A673 (cell line): ENCODE measurements at regions not wholly inside any gene's neighbourhood (a gene's known extent, or its start where the extent isn't known, plus 50 kb on each side); places are given as distances from the start of the nearest gene placed in this dataset.

Source experiments
- BruUV-seq: library from RNA; stranded (reverse); fragments of 400-500 nt; replicated peaks from 2 replicates; lab custom pipeline; 2021; lab: Mats Ljungman, UMichigan
- CTCF ChIA-PET: fragments of 300-600 bp; sonication (Branson Sonifier 250); formaldehyde crosslinking; loops from one replicate; lab custom pipeline; 2022; ENCODE audit warnings: antibody characterized with exemption; lab: Charles Lee
- POLR2A ChIA-PET: fragments of 300-600 bp; sonication (Branson Sonifier 250); formaldehyde crosslinking; loops from one replicate; lab custom pipeline; 2022; ENCODE audit warnings: antibody characterized with exemption; ENCODE audit not compliant: low non-redundant PET; lab: Charles Lee
- DNase-seq: peaks from one replicate; pipeline ENCODE4 v3.0.0-alpha.2; 2015; ENCODE audit warnings: low spot score
- H3K27ac ChIP-seq: fragments of 200-600 bp; sonication (generic); 2 replicates; pipeline ENCODE4 v1.5.1; 2016; ENCODE audit warnings: mixed run types, low read depth, mild to moderate bottlenecking, mixed read lengths, antibody characterized with exemption, low read length; ENCODE audit not compliant: poor library complexity, severe bottlenecking
- H3K27me3 ChIP-seq: fragments of 200-600 bp; sonication (generic); replicated peaks from 2 replicates; pipeline ENCODE4 v1.6.1; 2017; ENCODE audit warnings: mixed run types, low read depth, mild to moderate bottlenecking, mixed read lengths, antibody characterized with exemption, low read length; ENCODE audit not compliant: insufficient read depth, poor library complexity
- H3K36me3 ChIP-seq: fragments of 200-600 bp; sonication (generic); 2 replicates; pipeline ENCODE4 v1.6.1; 2016; ENCODE audit warnings: mixed run types, mild to moderate bottlenecking, mixed read lengths, antibody characterized with exemption, low read length; ENCODE audit not compliant: insufficient read depth, poor library complexity, severe bottlenecking
- H3K4me1 ChIP-seq: fragments of 200-600 bp; sonication (generic); 2 replicates; pipeline ENCODE4 v1.6.1; 2017; ENCODE audit warnings: mixed run types, mild to moderate bottlenecking, mixed read lengths, antibody characterized with exemption, low read length; ENCODE audit not compliant: insufficient read depth, poor library complexity, severe bottlenecking
- H3K4me3 ChIP-seq: fragments of 200-600 bp; sonication (generic); 2 replicates; pipeline ENCODE4 v1.5.1; 2016; ENCODE audit warnings: low read depth, mixed run types, mild to moderate bottlenecking, mixed read lengths, low read length; ENCODE audit not compliant: poor library complexity, severe bottlenecking
- H3K9me3 ChIP-seq: fragments of 200-600 bp; sonication (generic); 2 replicates; pipeline ENCODE4 v1.6.1; 2016; ENCODE audit warnings: mixed run types, low read depth, mild to moderate bottlenecking, mixed read lengths, antibody characterized with exemption, low read length; ENCODE audit not compliant: poor library complexity, severe bottlenecking
- CTCF ChIP-seq: fragments of 300-800, 200-600 bp; sonication (generic); conservative IDR thresholded peaks from 2 replicates; pipeline ENCODE4 v1.5.1; 2017; ENCODE audit warnings: low read depth, mild to moderate bottlenecking, antibody characterized with exemption, low read length, moderate library complexity, mixed read lengths
- EZH2 ChIP-seq: fragments of 200-600 bp; sonication (generic); IDR thresholded peaks from 2 replicates; pipeline ENCODE4 v1.6.1; 2017; ENCODE audit warnings: borderline replicate concordance, low read depth, mild to moderate bottlenecking, mixed read lengths, antibody characterized with exemption, low read length; ENCODE audit not compliant: poor library complexity, severe bottlenecking
- intact Hi-C: fragments of 100-400 bp; cut with micrococcal nuclease; formaldehyde crosslinking; loops from one replicate; pipeline ENCODE4 v1.10.0; 2022; ENCODE audit not compliant: unreplicated experiment

GRCh38 chr12:42846782-42847181 is 257.2 kb upstream of the PRICKLE1 start:
- intact Hi-C loops: no loop called here
- no TSS peak for BruUV-seq
- Histone ChIP-seq H3K27ac (no peak overlapping the region), H3K4me1 (no peaks in the 10 kb centered on the region), H3K36me3 (no peaks in the 10 kb centered on the region), H3K27me3 (no peaks in the 10 kb centered on the region), H3K9me3 (no peaks in the 10 kb centered on the region), H3K4me3 (no peak overlapping the region)
- DNase-seq: no peak
- POLR2A ChIA-PET: no interaction called here
- CTCF ChIA-PET: no interaction called here
- no peak for TF ChIP-seq EZH2
- no peak for TF ChIP-seq CTCF

GRCh38 chr12:42834062-42834461 is 244.5 kb upstream of the PRICKLE1 start:
- no peak for TF ChIP-seq EZH2
- no peak for TF ChIP-seq CTCF
- no peaks in the 10 kb centered on the region for H3K4me1 ChIP-seq
- no peaks in the 10 kb centered on the region for H3K36me3 ChIP-seq
- no peak overlapping the region for H3K4me3 ChIP-seq
- ChIA-PET CTCF (no interaction called here), POLR2A (no interaction called here)
- H3K27me3 ChIP-seq: no peaks in the 10 kb centered on the region
- H3K27ac ChIP-seq: no peak overlapping the region
- H3K9me3 ChIP-seq: no peaks in the 10 kb centered on the region
- no peak for DNase-seq
- BruUV-seq: no TSS peak
- intact Hi-C loops: no loop called here

- POLR2A ChIA-PET: no interaction called here
- BruUV-seq: no TSS peak
- no peak overlapping the region for H3K27ac ChIP-seq
These were observed 239.3 kb upstream of the PRICKLE1 start for GRCh38 chr12:42828836-42829235.

More at GRCh38 chr12:42828836-42829235, 239.3 kb upstream of the PRICKLE1 start:
- no peaks in the 10 kb centered on the region for H3K27me3 ChIP-seq
- TF ChIP-seq EZH2 (no peak), CTCF (no peak)
- H3K4me1 ChIP-seq: no peaks in the 10 kb centered on the region
- CTCF ChIA-PET: no interaction called here
- H3K36me3 ChIP-seq: no peaks in the 10 kb centered on the region
- DNase-seq: no peak
- intact Hi-C loops: no loop called here
- no peak overlapping the region for H3K4me3 ChIP-seq
- no peaks in the 10 kb centered on the region for H3K9me3 ChIP-seq
